Upper lobe of left lung (tissue), 4 donors: ENCODE measurements at regions not wholly inside any gene's neighbourhood (a gene's known extent, or its start where the extent isn't known, plus 50 kb on each side); places are given as distances from the start of the nearest gene placed in this dataset.
"Not testable (repeated sequence)": the region's sequence is repeated elsewhere in the genome, so short reads cannot be mapped to it uniquely, and the experiment has no call there.

Source experiments
- POLR2A ChIP-seq, 4 donors: fragments of 450-650 bp; IDR thresholded peaks; one replicate each; pipeline ENCODE4 v1.5.1; 2016 to 2017; ENCODE audit warnings: antibody characterized with exemption in 4 of 4, mild to moderate bottlenecking in 2 of 4
- POLR2AphosphoS5 ChIP-seq, 2 donors: sonication (generic); formaldehyde crosslinking; IDR thresholded peaks; one replicate each; pipeline ENCODE4 v1.5.1; 2017; ENCODE audit warnings: antibody characterized with exemption in 2 of 2
- TF ChIP-seq, protein P1 (sequence below), 6 experiments: fragments of 450-650 bp in 4 of 6; fragments of 200-600 bp in 2 of 6; sonication (generic) in 2 of 6; IDR thresholded peaks; one replicate each; pipeline ENCODE4 v1.5.1; 2016 to 2019; ENCODE audit warnings: antibody characterized with exemption in 6 of 6

DNA sequence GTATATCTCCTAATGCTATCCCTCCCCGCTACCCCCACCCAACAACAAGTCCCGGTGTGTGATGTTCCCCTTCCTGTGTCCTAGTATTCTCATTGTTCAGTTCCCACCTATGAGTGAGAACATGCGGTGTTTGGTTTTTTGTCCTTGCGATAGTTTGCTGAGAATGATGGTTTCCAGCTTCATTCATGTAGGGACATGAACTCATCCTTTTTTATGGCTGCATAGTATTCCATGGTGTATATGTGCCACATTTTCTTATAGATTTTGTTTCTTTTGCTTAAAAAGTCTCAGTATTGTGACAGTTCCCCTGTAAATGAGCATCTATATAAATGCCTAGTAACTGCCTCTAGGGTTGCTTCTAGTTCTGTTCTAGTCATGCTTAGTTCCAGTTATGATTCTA lies 153.0 kb upstream of the EOLA2 start:
- not testable (repeated sequence) for TF ChIP-seq POLR2AphosphoS5, POLR2A (IDR thresholded peaks at IDR 0.05)
- TF ChIP-seq, protein P1, sequence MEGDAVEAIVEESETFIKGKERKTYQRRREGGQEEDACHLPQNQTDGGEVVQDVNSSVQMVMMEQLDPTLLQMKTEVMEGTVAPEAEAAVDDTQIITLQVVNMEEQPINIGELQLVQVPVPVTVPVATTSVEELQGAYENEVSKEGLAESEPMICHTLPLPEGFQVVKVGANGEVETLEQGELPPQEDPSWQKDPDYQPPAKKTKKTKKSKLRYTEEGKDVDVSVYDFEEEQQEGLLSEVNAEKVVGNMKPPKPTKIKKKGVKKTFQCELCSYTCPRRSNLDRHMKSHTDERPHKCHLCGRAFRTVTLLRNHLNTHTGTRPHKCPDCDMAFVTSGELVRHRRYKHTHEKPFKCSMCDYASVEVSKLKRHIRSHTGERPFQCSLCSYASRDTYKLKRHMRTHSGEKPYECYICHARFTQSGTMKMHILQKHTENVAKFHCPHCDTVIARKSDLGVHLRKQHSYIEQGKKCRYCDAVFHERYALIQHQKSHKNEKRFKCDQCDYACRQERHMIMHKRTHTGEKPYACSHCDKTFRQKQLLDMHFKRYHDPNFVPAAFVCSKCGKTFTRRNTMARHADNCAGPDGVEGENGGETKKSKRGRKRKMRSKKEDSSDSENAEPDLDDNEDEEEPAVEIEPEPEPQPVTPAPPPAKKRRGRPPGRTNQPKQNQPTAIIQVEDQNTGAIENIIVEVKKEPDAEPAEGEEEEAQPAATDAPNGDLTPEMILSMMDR (IDR thresholded peaks at IDR 0.05): not testable (repeated sequence)
